MM.1S (cell line): ENCODE measurements at regions not wholly inside any gene's neighbourhood (a gene's known extent, or its start where the extent isn't known, plus 50 kb on each side); places are given as distances from the start of the nearest gene placed in this dataset.

ENCODE experiments used
- DNase-seq: peaks from one replicate; pipeline ENCODE4 v3.0.0-alpha.2; 2015
- H2AFZ ChIP-seq: fragments of 300-600 bp; sonication (generic); 2 replicates; pipeline ENCODE4 v1.6.0; 2016; ENCODE audit warnings: antibody characterized with exemption, low read length
- H3F3A ChIP-seq: fragments of 300-600 bp; sonication (generic); 2 replicates; pipeline ENCODE4 v1.6.1; 2016; ENCODE audit warnings: mild to moderate bottlenecking, antibody characterized with exemption, low read length, moderate library complexity, mixed read lengths; ENCODE audit not compliant: insufficient read depth
- H3K27ac ChIP-seq: fragments of 300-600 bp; sonication (generic); 2 replicates; pipeline ENCODE4 v1.5.1; 2016; ENCODE audit warnings: mild to moderate bottlenecking, low read length
- H3K27me3 ChIP-seq: fragments of 300-600 bp; sonication (generic); replicated peaks from 2 replicates; pipeline ENCODE4 v1.6.0; 2016; ENCODE audit warnings: low read length; ENCODE audit not compliant: insufficient read depth
- H3K36me3 ChIP-seq: fragments of 300-600 bp; sonication (generic); replicated peaks from 2 replicates; pipeline ENCODE4 v1.6.1; 2016; ENCODE audit warnings: mild to moderate bottlenecking, low read length, mixed read lengths; ENCODE audit not compliant: insufficient read depth
- H3K4me1 ChIP-seq: fragments of 300-600 bp; sonication (generic); 2 replicates; pipeline ENCODE4 v1.6.1; 2016; ENCODE audit warnings: low read length, mixed read lengths
- H3K4me2 ChIP-seq: fragments of 300-600 bp; sonication (generic); 2 replicates; pipeline ENCODE4 v1.6.0; 2016; ENCODE audit warnings: low read depth, low read length
- H3K4me3 ChIP-seq: fragments of 300-600 bp; sonication (generic); 2 replicates; pipeline ENCODE4 v1.5.1; 2016; ENCODE audit warnings: low read length, mixed read lengths
- H3K79me2 ChIP-seq: fragments of 300-600 bp; sonication (generic); 2 replicates; pipeline ENCODE4 v1.6.1; 2016; ENCODE audit warnings: mixed run types, low read length, mixed read lengths
- H3K9ac ChIP-seq: fragments of 300-600 bp; sonication (generic); 2 replicates; pipeline ENCODE4 v1.6.1; 2016; ENCODE audit warnings: low read length, mixed read lengths
- H3K9me2 ChIP-seq: fragments of 300-600 bp; sonication (generic); replicated peaks from 2 replicates; pipeline ENCODE4 v1.6.1; 2016; ENCODE audit warnings: mild to moderate bottlenecking, low read length, mixed read lengths; ENCODE audit not compliant: insufficient read depth
- H3K9me3 ChIP-seq: fragments of 300-600 bp; sonication (generic); replicated peaks from 2 replicates; pipeline ENCODE4 v1.6.1; 2016; ENCODE audit warnings: mild to moderate bottlenecking, low read length, mixed read lengths; ENCODE audit not compliant: insufficient read depth
- H4K20me1 ChIP-seq: fragments of 300-600 bp; sonication (generic); 2 replicates; pipeline ENCODE4 v1.6.1; 2016; ENCODE audit warnings: mild to moderate bottlenecking, low read length, moderate library complexity, mixed read lengths; ENCODE audit not compliant: insufficient read depth
- EZH2 ChIP-seq: fragments of 300-600 bp; sonication (generic); optimal IDR thresholded peaks from 2 replicates; pipeline ENCODE3; 2017; ENCODE audit warnings: low read depth, mild to moderate bottlenecking, antibody characterized with exemption, low read length, mixed read lengths
- EZH2phosphoT487 ChIP-seq: fragments of 300-600 bp; sonication (generic); IDR thresholded peaks from 2 replicates; pipeline ENCODE4 v1.6.1; 2018; ENCODE audit warnings: antibody characterized with exemption, low read length
- TF ChIP-seq, protein P1 (sequence below): fragments of 300-600 bp; sonication (generic); IDR thresholded peaks from 2 replicates; pipeline ENCODE4 v1.5.1; 2016; ENCODE audit warnings: antibody characterized with exemption, low read length, mixed read lengths

DNA sequence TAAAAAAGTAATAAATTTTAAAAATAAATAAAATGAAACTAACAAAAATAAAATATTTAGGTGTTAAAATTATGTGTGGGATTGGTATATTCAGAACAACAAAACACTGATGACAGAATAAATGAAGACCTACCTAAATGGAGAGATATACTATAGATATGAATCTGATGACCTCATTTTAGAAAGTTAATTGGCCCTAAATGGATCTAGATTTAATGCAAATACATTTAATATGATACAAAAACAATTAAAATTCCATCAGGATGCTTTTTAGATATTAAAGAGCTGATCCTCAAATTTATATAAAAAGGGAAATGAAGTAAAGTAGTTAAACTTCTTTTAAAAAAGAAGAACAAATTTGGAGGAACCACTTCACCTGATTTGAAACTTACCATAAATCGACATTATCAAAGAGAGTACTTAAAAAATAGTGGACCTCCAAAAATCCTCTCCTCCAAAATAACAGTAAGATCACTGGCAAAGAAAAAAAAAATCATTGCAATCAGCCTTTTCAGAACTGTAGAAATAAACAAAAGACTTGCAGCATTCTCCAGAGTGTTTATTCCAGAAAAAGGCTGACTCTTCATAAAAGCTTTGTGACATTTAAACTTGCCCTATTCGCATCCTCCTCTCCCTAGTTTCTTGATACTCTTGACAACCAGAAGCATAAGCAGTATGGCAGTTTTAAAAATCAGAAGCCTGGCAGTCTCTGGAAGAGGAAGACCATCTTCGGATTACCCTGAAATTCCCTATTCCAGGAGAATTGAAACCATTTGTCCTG lies 125.9 kb upstream of the AKR1E2 start:
- Histone ChIP-seq H3K27me3 (no peaks in the 10 kb centered on the region), H3K9me3 (no peaks in the 10 kb centered on the region), H3K4me3 (no peak overlapping the region), H3K4me1 (no peaks in the 10 kb centered on the region), H3K27ac (no peak overlapping the region), H3K9ac (no peak overlapping the region), H3F3A (no peaks in the 10 kb centered on the region), H3K9me2 (no peaks in the 10 kb centered on the region), H3K36me3 (no peaks in the 10 kb centered on the region), H3K79me2 (no peaks in the 10 kb centered on the region), H2AFZ (no peak overlapping the region), H4K20me1 (no peaks in the 10 kb centered on the region), H3K4me2 (no peak overlapping the region)
- DNase-seq, result no peak
- TF ChIP-seq EZH2phosphoT487 (no peak), EZH2 (no peak)
- TF ChIP-seq, protein P1, sequence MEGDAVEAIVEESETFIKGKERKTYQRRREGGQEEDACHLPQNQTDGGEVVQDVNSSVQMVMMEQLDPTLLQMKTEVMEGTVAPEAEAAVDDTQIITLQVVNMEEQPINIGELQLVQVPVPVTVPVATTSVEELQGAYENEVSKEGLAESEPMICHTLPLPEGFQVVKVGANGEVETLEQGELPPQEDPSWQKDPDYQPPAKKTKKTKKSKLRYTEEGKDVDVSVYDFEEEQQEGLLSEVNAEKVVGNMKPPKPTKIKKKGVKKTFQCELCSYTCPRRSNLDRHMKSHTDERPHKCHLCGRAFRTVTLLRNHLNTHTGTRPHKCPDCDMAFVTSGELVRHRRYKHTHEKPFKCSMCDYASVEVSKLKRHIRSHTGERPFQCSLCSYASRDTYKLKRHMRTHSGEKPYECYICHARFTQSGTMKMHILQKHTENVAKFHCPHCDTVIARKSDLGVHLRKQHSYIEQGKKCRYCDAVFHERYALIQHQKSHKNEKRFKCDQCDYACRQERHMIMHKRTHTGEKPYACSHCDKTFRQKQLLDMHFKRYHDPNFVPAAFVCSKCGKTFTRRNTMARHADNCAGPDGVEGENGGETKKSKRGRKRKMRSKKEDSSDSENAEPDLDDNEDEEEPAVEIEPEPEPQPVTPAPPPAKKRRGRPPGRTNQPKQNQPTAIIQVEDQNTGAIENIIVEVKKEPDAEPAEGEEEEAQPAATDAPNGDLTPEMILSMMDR, result no peak

DNA sequence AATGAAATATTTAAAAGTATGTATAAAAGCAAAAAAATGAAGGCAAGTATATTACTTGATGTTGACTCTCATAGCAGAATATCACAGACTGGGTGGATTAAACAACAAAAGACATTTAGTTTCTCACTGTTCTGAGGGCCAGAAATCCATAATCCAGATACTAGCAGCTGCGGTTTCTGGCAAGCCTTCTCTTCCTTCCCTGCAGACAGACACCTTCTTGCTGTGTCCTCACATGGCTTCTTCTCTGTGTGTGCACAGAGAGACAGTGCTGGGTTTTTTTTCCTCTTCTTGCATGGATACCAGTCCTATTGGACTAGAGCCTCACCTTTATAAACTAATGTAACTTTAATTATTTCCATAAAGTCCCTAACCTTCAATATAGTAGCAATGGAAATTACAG lies 127.9 kb upstream of the AKR1E2 start:
- H3K4me3 ChIP-seq, result no peak overlapping the region
- no peak overlapping the region for H2AFZ ChIP-seq
- no peaks in the 10 kb centered on the region for H3K36me3 ChIP-seq
- no peak for DNase-seq
- H3K4me2 ChIP-seq, result no peak overlapping the region
- H3K9me2 ChIP-seq, result no peaks in the 10 kb centered on the region
- TF ChIP-seq EZH2phosphoT487 (no peak), EZH2 (no peak)
- TF ChIP-seq, protein P1, result no peak
- H3K9me3 ChIP-seq, result no peaks in the 10 kb centered on the region
- no peaks in the 10 kb centered on the region for H3K27me3 ChIP-seq
- no peaks in the 10 kb centered on the region for H4K20me1 ChIP-seq
- H3F3A ChIP-seq, result no peaks in the 10 kb centered on the region
- H3K4me1 ChIP-seq, result no peaks in the 10 kb centered on the region
- H3K9ac ChIP-seq, result no peak overlapping the region
- no peaks in the 10 kb centered on the region for H3K79me2 ChIP-seq
- no peak overlapping the region for H3K27ac ChIP-seq

GRCh38 chr10:4696186-4696585 lies 129.8 kb upstream of the AKR1E2 start:
- DNase-seq, result no peak
- H3F3A ChIP-seq, result no peaks in the 10 kb centered on the region
- H3K27me3 ChIP-seq, result no peaks in the 10 kb centered on the region
- H2AFZ ChIP-seq, result no peak overlapping the region
- no peaks in the 10 kb centered on the region for H3K9me2 ChIP-seq
- H4K20me1 ChIP-seq, result no peaks in the 10 kb centered on the region
- no peak overlapping the region for H3K4me2 ChIP-seq
- H3K79me2 ChIP-seq, result no peaks in the 10 kb centered on the region
- TF ChIP-seq EZH2phosphoT487 (no peak), EZH2 (no peak)
- TF ChIP-seq, protein P1, result no peak
- H3K9me3 ChIP-seq, result no peaks in the 10 kb centered on the region
- H3K9ac ChIP-seq, result no peak overlapping the region
- H3K36me3 ChIP-seq, result no peaks in the 10 kb centered on the region
- no peak overlapping the region for H3K27ac ChIP-seq
- H3K4me1 ChIP-seq, result no peaks in the 10 kb centered on the region
- no peak overlapping the region for H3K4me3 ChIP-seq
